NCI-H1417 (cell line): ENCODE measurements at regions not wholly inside any gene's neighbourhood (a gene's known extent, or its start where the extent isn't known, plus 50 kb on each side); places are given as distances from the start of the nearest gene placed in this dataset.
"Not testable (repeated sequence)": the region's sequence is repeated elsewhere in the genome, so short reads cannot be mapped to it uniquely, and the experiment has no call there.

Experiments used
- DNase-seq, 3 experiments: peaks; one replicate each; lab custom pipeline; 2025; lab: John Stamatoyannopoulos, UW

DNA sequence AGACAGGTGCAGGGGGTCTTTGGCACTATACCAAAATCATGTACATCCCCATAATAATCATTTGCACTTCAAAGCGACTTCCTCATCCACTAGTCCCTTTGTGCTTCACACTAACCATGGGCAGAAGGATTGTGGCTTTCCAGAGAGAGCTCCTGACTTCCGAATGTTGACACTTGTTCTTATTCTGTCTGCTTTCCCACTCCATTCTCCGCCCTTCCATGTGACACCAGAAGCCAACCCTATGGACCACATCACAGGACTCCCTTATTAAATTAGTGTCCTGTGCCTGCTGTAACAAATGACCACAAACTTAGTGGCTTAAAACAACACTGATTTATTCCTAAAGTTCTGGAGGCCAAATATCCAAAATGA is 91.6 kb downstream of the CMC2 start:
- DNase-seq = no peak

DNA sequence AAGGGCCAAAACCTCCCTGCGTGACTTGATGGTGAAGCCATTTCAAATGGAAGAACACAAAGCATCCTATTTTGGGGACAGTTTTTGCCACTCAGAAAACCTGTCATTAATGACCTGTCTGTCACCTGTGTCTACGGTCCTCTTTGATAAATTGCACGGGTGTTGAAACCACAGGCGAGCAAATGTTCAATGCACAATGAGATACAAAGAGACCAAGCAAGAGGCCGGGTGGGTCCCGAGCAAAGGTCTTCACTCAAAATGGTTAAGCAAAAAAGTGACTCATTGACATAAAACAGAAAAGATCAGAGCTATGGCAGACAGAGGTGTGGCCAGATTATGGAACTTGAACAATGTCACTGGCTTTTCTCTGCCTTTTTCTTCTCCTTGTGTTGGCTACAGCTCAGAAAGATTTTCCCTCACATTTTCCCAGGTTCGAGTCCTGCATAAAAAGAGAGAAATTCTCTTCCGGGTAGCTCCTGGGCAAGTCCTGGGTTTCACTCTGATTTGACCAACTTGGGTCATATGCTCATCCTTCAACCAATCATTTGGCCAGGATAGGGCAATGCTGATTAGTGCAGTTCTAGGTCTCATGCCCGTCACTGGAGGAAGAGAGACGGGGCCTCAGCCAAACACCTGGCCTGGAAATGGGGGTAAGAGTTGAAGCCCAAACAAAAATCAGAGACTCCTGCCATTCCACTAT is 92.2 kb downstream of the CMC2 start:
- no peak for DNase-seq

DNA sequence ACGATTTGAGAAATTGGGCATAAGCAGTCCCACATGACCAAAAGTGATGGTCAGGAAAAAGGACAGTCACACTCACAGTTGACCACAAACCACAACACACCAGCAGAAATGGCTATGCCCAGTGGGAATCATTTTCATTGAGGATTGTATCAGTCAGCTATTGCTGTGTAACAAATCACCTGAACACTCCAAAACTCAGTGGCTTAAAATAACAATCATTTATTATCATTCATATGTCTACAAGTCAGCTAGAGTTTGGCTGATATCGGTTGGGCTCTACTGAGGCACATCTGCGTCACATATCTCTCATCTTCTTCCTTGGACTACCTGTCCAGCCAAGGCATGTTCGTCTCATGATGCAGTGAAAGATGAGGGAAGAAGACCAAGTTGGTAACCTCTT is 93.3 kb downstream of the CMC2 start:
- DNase-seq = no peak

DNA sequence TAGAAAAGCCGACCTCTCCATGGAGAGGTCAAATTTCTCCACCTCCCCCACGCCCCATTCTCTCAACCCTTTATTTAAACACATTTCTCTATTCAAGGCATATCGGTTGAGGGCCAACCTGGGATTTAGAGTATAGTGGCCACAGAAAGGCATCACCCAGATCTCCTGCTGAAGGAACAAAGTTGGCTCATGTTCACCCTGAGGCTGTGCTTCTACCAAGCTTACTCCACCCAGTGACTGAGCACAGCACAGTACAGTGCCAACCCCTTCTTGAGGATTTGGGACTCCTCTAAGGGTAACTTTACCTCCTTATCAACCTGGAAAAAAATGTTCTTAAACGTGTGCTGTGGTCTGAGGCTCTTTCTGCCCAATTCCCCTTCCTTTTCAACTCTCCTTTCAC is 94.0 kb downstream of the CMC2 start:
- DNase-seq = no peak

DNA sequence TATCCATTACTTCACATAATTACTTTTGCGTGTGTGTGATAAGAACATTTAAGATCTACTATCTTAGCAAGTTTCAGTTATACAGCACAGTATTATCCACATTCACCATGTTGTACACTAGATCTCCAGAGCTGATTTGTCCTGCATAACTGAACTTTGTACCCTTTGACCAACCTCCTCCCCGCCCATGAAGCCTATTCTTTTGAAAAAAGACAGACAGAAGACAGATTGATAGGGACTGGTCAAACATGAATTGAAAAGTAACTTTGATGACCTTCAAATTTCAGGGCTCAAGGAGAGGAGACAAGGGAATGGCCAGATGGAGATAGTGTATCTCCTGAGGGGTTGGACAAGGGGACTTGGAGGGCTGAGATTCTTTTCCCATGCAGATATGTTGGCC is 96.3 kb downstream of the CMC2 start:
- DNase-seq = no peak

DNA sequence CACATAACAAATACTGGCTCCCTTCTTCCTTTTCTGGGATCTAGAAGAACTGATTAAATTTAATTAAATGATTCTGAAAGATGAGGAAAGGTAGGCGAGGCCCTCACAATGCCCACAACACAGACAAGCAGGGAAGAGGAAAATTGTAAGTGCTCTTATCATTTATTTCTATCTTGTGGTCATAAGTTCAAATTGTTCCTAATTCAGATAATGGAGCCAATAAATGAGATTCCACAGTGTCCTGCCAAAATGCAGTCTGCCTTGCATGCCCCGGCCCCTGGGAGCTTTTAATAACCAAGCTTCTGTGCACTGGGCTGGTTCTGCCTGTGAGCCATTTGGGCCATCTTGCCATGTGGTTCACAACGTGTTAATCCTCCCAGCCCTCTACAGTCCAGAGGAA is 97.0 kb downstream of the CMC2 start:
- DNase-seq = no peak

DNA sequence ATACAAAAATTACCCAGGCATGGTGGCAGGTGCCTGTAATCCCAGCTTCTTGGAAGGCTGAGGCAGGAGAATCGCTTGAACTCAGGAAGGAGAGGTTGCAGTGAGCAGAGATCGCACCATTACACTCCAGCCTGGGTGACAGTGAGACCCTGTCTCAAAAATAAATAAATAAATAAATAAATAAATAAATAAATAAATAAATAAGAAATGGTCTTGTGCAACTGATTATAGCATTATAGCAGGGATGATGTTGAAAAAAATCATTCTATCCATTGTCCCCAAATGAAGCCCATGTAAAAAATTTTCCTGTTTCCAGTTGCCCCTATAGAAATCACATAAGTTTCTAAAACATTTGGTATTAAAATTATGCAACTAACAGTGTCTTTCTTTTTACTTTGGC is 100.5 kb downstream of the CMC2 start:
- DNase-seq = not testable (repeated sequence)

DNA sequence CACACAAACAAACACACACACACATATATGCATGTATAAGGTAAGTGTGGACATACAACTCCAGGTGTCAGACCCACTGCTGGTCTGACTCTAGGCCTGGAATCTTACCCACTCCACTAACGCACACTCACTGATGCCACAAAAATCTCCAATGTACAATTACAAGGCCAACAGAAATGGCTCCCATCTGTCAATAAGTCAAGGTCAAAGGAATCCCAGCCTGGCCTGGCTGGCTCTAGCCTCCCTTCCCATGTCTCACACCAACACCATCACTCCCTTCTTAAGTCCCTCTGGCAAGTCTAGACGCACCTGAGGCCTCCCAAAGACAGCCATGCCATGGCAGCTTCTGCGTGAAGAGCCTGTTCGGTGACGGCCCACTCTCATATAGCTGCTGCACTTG is 99.2 kb upstream of the CDYL2 start:
- DNase-seq = no peak

DNA sequence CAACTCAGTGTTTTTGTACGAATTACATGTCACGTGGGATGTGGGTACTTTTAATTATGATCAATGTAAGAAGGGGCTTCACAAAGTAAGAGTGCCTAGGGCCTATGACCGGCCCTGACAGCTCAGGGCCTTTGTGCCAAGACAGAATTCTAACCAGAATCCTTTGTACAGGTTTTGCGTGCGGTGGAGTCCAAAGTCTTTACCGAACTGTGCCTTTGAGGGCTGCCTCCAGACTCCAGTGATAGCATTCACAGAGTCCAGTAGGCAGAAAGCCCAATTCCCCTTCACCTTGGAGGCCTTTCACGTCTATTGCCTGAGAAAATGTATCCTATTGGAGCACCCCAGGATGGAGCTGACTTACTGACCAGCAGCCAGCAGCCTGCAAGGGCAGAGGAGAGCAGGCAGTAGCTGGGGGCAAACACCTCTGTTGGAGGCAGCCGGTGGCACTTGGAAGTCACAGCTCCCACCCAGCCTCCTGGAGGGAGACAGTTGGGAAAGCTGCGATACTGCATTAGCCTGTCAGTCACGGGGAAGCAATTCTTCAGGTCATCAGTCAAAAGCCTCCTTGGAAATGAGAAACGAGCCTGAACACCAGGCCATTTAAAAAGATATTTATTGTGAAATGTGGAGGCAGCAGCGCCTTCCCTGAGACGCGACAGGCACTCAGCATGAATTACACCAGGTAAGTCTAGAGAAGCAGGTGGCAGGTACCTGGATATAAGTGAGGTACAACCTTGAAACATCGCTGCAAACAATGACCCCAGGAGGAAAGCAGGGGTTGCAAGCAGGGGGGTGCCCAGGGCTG is 98.1 kb upstream of the CDYL2 start:
- DNase-seq = no peak

DNA sequence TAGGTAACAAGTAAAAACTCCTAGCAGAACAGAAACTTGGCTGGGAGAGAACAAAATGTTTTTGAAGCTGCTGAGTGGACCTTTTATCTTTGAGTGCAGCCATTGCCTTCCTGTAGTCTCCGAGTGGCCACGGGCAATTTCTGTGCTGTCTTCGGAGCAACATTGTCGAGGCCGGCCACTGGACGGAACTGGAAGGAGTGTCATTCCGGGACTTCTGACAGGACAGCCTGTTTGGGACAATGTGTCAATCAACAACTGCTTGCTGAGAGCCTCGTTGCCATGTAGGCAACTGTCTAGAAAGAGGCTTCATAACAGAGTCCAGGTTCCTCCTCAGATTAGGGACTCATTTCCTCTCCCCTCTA is 96.2 kb upstream of the CDYL2 start:
- no peak for DNase-seq

DNA sequence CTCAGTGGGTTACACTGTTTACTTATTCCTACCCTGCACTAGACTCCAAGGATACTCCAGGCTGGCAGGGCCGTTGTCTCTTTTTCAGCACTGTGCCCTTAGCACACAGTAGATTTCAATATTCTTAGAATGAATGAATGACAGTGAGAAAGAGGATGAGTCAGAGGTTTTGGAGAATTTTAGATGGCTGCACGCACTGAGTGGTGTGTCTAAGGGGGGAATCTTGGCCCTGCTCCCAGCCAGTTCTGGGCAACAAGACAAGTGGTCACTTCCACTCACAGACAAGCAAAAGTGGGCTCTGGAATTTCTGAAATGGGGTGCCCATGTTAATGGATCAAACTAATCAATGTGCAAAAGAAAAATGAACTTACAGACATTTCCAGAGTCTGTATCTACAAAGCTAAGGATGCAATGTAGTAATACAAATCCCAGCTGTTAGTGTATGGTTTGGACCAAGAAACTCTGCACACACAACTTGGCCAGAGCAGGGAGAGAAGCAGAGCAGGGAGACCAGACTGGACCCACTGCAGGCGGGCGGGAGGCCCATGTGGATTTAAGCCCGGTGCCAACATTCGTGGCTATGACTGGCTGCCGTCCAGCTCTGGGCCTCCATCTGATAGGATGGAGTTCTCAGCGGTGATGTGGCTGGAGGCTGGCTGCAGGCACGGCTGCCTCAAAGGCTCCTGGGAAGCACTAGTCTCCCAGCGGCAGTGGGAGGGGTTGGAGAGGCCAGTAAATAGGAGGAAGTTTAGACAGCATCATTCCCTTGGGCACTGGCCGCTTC is 95.6 kb upstream of the CDYL2 start:
- DNase-seq = no peak

DNA sequence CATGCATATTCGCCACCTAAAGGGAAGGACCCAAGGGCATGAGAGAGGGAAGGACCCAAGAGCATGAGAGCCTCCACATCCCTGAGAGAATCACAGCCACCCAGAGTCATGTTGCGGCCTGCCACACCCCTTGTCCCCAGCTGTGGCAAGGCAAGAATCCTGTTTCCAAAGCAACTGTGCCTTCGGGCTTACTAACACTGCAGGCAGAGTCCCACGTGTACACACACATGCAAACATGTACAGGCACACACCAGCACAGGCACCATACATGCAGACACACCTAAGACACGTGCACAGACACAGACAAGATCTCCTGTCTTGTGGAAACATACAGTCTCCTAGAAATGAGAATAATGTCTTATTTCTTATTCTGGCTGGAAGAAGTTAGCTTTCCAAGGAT is 92.4 kb upstream of the CDYL2 start:
- no peak for DNase-seq

DNA sequence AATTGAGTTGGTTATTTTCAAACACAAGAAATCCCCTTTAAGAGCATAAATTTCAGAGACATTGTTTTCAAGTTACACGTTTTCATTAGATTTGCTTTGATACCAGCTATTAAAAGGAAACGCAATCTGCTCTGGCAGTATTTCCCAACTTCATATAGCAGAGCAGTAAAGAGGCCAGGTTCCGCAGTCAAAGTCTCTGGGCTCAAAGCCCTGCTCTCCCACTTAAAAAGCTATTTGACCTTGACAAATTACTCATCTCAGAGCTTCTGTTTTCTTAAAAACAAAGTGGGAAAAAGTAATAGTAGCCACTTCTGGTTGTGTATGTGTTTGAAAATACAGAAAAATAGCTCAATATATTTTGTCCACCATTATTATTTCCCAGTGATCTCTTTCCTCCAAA is 89.7 kb upstream of the CDYL2 start:
- no peak for DNase-seq

DNA sequence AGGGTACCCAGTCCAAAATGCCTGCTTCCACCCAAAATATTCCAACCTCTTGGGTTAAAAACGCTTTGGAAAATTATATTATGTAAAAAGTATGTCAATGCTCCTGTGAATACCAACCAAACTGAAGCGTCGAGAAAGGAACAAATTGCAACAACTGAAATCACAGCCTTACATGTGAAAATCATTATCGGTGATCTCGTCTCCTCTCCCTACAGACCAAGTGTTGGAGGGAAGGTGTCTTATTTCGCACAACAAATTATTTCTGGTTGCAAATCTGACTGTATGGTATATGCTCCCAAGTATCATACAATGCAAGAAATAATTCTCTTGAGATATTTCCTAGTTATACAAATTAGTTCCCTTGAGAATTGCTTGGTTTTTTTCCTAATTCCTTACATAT is 89.3 kb upstream of the CDYL2 start:
- DNase-seq = no peak

DNA sequence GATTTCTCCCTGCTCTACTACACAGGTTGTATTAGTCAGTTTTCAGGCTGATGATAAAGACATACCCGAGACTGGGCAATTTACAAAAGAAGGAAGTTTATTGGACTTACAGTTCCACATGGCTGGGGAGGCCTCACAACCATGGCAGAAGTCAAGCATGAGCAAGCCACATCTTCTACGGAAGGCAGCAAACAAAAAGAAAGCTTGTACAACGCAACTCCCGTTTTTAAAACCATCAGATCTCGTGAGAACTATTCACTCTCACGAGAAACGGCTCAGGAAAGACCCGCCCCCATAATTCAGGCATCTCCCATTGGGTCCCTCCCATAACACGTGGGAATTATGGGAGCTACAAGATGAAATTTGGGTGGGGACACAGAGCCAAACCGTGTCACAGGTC is 88.0 kb upstream of the CDYL2 start:
- not testable (repeated sequence) for DNase-seq

DNA sequence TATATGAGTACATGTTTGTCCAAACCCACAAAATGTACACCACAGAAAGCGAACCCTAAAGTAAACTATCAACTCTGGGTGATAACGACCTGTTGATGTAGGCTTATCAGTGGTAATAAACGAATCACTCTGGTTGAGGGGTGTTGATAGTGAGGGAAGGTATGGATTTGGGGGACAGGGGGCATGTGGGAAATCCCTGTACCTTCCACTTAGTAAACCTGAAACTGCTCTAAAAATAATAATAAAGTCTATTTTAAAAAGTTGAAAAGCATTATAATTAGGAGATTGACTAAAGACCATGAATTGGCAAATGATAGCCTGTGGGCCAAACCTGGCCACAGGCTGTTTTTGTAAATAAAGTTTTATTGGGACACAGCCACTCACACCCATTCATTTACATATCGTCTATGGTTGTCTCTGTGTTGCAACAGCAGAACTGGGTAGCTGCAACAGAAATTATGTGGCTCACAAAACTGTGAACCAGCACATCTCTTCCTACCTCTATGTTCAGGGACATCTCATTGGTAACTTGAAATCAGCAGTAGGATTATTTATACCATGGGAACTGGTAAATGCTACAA is 85.5 kb upstream of the CDYL2 start:
- no peak for DNase-seq

DNA sequence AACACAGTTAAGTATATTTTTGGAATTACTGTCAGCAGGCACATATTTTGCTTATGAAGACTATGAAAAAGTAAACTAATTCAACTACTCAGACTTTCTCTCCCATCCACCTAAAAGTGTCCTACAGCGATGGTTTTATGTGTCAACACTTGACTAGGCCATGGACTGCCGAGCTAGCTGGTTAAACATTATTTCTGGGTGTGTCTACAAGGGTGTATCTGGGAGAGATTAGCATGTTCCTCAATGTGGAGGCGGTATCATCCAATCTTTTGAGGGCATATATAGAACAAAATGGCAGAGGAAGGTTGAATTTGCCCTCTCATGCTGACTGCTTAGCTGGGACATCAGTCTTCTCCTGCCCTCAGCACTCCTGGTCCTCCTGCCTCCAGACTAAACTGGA is 82.7 kb upstream of the CDYL2 start:
- no peak for DNase-seq

DNA sequence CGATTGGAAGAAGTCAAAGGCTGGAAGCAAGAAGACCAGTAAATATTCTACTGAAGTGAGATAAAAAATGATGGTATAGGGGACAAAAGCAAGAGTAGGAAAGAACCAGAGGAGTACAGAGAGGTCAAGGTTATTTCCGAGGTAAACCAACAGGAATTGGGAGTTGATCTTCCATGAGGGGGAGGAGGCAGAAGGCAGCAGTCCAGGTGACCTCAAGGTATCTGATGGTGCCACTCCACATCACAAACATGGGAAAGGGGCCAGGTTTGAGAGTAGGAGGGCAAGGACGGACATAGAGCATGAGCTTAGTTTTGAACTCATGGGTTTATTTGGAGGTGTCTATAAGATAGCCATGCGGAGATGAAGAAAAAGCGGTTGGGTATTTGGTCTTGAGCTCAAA is 79.4 kb upstream of the CDYL2 start:
- no peak for DNase-seq

DNA sequence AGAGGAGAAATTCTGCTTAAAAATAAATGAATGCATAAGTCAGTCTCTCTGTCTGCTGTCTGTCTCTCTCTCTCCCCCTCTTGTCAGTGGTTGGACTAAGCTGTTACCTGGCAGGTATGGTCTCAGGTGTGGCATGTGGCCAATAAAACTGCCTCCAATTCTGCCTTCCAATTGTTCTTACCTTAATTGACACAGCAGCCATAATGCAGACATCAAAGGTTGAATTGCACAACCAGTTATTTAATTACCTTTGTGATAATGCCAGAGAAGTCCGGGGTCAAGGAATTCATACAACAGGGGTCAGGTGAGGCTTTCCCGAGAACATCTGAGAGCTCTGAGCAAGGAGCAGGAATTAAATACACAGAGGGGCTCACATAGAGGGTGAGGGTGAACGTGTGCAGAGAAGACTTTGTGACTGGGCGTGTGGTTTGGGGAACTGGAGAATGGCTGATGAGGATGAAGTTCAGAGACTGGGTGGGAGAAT is 78.8 kb upstream of the CDYL2 start:
- peak in 1 of 3 experiments; percentile 38 for DNase-seq

DNA sequence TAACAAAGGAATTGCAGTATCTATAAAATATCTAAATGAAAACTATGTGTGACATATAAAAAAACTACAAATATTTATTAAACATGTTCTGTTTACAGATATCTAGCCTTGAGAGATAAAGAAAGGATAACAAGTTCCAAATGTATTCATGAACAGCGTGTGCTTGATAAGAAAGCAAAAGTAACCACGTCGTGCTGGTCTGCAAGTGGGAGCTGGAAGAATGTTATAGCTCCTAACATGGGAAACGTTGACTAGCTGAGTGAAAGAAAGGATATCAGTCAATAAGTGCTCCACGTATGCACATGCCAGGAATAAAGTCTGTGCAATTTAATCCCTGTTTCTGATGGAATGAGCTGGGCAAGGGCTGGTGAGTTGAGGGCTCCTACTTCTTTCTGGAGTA is 71.2 kb upstream of the CDYL2 start:
- DNase-seq = no peak

DNA sequence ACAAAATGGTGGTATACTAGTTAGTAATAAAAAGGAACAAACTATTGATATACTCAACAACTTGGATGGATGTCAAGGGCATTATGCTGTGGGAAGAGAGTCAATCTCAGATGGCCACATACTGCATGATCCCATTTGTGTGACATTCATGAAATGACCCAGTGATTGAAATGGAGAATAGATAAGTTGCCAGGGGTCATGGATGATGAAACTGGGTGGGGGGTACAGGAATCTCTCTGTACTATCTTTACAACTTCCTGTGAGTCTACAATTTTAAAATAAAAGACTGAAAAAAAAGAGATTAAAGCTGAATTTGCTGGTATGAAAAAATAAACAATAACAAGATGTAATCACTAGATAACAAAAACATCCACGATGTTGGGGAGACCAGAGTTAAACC is 70.5 kb upstream of the CDYL2 start:
- DNase-seq = no peak

DNA sequence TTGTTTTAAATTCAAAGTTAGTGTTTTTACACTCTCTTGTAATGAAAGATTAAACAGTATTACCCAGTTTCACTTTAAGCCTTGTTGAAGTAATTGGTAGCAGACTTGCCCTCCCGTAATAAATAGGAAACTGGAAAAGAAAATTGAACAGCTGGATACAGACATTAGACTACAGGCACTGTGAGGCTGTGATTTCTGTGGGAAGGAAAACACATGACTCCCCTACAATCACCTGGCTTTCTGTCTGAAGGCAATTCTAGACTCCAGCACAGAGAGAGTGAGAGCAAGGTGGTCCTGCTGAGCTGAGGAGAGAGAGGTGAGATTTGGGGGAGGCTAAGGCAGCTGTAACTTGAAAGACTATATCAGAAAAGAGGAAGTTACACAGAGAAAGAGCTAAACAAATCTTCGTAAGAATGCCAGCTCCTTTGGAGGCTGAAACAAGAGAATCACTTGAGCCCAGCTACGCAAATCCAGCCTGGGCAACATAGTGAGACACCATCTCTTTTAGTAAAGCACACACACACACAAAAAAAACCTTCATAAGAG is 57.8 kb upstream of the CDYL2 start:
- no peak for DNase-seq
